Right kidney (tissue), 1 donor: ENCODE measurements at regions not wholly inside any gene's neighbourhood (a gene's known extent, or its start where the extent isn't known, plus 50 kb on each side); places are given as distances from the start of the nearest gene placed in this dataset.
"Not testable (repeated sequence)": the region's sequence is repeated elsewhere in the genome, so short reads cannot be mapped to it uniquely, and the experiment has no call there.

ENCODE experiments used
- DNase-seq: peaks from one replicate; pipeline ENCODE4 v3.0.0-alpha.2; 2016

DNA sequence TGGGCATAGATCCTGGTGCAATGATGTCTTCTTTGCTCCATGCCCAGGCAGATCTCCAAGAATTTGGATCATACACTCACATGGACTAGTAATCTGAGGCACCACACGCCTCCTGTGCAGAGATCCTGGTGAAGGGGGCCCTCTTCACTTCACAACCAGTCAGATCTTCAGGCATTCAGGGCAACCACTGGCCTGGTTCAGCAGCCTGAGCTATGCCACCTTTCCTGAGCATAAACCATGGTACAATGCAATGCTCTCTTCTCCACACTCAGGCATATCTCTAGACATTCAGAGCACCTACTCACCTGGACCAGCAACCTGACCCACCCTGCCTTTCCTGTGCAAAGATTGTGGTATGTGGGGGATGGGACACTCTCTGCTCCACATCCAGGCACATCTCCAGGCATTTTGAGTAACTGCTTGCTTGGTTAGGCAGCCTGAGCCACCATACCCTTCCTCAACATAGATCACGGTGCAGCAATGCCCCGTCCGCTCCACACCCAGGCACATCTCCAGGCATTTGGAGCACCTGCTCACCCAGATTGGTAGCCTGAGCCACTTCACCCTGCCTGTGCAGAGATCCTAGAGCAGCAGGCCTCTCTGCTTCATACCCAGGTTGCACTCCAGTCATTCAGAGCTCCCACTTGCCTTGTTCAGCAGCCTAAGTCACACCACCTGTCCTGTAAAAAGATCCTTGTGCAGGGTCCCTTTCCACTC, 532.2 kb upstream of the STEAP1 start:
- DNase-seq: no peak

DNA sequence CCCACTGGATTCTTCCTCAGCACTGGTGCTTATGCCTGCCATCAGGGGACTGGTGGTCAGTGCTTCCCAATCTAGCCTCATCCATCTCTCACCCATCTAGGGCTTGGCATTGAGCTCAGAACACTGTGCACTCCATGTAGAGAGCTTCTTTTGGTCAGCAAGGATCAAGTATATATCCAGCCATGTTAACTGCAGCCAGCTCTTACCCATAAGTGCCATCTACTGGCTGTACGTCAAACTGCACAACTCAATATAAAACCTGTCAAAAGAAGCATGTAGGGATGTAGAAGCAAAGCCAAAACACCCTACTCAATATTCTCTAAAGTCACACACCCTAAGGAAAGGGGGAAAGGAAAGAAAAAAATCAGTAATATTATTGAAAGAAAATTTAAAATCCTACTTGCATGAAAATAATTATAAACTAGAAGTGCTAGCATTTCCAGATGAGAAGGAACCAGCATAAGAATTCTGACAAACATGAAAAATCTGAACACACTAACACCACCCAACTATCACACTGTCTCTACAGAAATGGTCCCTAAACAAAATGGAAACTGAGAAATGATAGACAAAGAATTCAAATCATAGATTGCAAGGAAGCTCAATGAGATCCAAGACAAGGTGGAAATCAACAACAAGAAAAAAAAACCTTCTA, 531.1 kb upstream of the STEAP1 start:
- DNase-seq: no peak

DNA sequence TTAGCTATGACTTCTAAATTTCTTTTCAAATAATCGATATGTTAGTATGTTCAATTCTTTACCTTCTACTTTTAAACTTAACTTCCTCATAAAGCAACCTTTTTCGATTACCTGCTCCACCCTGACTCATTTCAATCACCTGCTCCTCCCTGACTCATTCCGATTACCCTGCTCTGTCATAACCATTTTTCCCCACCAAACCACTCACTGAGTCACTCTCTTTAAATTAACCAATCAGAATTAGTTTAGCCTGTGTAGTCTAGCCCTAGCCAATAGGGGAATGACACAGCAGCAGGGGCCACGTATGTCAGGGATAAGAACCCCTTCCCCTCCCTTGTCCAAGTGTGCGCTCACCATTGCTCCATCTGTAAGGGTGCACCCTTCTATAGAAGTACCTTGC, 530.1 kb upstream of the STEAP1 start:
- DNase-seq: not testable (repeated sequence)

DNA sequence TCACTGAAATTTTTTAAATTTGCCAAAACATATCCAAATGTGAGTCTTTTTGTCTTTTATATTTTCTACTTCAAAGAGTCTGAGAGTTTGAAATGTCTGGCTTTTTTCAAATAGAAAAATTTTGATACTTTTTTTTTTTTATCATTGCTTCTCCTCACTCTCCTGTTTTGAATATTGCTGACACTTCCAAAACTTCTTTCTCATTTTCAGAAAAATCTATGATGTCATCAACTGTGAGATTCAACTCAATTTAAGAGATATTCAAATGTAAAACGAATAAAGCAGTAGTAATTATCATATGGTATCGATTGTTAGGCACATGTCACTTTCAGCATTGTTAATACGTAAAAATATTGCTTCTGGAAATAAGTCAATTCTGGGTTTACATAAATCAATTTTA, 505.8 kb upstream of the STEAP1 start:
- DNase-seq: no peak

DNA sequence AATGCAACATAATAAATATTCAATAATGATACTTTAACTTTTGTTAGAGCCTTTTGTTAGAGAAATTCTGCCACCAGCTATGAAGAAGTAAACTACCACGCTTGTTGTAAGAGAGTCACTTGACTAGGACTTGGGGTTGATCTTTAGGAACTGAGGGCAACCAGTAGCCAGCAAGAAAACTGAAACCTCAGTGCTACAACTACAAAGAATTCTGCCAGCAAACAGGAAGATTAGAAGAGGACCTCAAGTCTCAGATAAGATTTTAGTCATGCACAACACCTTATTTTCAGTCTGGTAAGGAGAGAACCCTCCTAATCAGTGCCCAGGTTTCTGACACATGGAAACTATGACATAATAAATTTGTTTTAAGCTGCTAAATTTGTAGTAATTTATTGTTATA, 498.3 kb upstream of the STEAP1 start:
- DNase-seq: no peak

DNA sequence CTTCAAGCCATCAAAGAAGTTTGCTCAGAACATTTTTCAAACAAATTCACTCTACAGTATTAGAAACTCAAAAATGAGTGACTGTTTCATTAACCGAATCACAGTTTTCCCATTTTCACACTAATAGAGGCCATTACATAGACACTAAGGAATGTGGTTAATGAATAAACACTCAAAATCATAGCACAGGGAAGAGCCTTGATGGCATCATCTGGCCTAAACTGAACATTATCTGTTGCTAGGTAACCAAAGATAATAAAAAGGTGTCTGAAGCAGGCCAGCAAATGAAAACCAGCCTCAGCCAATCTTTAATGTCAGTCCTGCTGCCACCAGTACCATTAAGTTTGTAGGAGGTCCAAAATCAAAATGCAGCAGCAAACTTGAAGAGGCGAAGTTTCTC, 492.4 kb upstream of the STEAP1 start:
- DNase-seq: no peak

DNA sequence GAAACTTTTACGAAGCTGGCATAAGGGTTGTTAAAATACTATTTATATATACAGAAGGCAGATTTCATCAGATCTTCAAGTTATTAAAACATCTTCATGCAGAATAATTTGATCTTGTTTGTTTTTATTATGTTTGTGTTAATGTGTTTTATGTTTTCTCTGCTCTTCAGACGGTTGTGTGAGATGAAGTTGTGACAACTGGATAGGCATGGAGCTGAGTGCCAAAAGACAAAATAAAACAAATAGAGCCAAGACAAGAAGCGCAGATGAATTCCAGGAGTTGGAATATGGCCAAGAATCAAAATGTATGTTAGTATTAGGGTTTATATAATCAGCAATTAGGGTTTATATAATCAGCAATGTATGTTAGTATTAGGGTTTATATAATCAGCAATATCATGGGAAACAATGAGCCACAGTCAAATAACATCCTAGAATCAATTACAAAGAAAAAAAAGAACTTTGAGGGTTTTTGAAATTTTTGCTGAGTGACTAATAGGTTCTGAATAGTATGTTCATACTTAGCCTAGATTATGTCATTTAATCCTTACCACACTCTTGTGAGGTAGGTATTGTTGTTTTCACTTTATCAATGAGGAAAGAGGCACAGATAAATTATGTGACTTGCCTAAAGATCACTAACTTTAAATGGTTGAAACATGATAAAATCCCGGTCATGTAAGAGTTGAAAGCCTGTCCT, 488.0 kb upstream of the STEAP1 start:
- DNase-seq: no peak

DNA sequence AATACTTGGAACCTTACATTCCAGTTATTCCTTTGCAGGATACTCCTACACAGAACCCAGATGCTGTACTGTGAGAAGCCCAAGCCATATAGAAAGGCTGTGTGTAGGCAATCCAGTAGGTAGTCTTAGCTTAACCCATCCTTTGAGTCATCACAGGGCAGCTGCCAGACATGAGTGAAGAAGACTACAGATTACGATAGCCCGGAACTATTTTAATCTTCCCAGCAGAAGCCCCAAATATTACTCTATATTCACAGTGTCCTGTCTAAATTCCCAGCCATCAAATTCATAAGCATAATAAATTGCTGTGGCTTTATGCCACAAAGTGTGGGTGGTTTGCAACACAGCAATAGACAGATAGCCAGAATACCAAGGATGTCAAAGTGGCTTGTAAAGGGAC, 474.1 kb upstream of the STEAP1 start:
- no peak for DNase-seq

DNA sequence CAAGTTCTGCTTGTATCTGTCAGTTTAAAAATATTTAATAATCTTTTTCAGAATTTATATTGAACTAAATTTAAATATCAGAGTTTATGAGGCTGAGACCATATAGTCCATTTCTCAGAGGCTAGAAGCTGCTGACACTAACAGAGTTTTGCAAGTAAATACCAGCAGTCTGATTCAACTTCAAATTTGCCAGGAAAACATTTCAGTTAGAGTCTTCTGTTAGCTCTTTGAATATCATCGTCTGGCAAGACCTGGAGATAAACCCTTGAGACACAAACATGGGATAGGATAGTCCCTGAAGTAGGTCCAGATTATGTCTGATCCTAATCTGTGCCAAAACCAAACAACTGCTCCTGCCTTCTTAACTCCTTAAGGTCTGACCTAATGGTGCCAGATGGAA, 472.8 kb upstream of the STEAP1 start:
- DNase-seq: no peak

DNA sequence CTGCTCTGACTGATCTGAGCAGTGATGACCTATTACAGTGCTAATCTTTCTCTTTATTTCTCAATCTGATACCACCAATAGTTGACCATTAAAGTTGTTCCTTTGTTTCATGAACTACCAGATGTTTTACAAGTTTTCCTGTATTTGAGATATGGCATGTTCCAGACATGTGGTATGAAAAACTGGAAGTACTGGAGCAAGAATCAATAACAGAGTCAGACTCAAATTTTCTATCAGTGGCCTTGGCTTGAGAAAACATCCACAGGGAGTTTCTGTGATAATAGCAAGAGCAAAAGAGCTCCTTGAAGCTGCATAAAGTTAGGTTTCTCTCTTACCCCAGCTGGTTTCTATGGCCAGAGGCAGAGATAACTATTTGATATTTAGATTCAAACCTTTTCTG, 469.0 kb upstream of the STEAP1 start:
- DNase-seq: no peak

DNA sequence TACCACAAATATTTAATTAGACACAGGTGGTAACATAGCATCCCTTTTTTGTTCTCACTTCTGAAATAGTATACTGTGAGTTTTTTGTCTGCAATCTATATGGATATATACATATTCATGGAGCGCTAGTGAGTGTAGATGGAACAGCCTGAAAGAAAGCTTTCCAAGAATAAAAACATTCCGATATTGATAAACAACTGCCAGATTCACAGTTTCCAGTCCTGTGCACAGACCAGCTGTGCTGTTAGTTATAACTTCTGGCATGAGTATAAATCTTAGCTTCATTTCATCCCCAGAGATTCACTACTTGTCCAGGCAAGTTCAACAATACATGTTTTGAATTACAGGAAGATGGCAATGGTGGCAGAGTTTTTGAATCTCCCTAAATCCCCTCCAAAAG, 467.1 kb upstream of the STEAP1 start:
- DNase-seq: no peak

DNA sequence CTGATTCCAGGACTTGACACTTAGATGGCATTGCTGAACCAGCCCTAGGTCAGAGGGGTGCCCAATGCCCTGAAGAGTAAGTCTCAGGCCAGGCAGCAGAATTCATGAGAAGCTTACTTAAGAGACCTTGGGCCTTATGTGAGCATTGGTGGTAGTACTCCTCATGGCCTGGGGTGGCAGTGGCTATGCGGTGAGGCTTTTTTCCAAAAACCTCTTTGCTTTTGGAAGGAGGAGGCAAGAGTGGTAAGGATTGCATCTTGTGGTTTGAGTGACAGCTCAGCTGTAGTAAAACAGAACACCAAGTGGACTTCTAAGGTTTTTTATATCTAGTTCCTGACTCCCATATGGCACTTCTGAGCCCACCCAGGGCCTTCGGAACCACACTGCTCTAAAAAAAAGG, 459.0 kb upstream of the STEAP1 start:
- no peak for DNase-seq

DNA sequence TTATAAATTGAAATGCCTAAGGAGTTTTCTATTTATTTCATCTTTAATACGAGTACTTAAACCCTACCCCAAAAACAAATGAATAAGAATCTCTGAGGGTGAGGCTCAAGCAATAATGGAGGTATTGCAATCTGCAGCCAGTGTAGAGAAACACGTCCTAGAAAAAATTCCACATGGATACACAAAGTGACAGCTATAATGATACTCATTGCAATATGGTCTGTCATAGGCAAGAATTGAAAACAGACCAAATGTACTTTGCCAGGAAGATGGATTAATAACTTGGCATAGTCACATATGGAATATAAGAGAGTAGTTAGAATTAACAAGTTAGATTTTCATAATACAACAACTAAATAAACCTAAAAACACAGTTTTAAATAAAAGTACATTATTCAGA, 440.1 kb upstream of the STEAP1 start:
- no peak for DNase-seq

DNA sequence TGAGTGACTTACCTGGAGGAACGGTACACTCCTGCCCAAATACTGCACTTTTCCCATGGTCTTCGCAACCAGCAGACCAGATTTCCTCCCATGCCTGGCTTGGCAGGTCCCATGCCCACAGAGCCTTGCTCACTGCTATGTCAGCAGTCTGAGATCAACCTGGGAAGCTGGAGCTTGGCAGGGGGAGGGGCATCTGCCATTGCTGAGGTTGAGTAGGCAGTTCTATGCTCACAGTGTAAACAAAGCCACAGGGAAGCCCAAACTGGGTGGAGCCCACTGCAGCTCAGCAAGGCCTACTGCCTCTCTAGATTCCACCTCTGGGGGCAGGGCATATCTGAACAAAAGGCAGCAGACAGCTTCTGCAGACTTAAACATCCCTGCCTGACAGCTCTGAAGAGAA, 435.3 kb upstream of the STEAP1 start:
- DNase-seq: not testable (repeated sequence)

DNA sequence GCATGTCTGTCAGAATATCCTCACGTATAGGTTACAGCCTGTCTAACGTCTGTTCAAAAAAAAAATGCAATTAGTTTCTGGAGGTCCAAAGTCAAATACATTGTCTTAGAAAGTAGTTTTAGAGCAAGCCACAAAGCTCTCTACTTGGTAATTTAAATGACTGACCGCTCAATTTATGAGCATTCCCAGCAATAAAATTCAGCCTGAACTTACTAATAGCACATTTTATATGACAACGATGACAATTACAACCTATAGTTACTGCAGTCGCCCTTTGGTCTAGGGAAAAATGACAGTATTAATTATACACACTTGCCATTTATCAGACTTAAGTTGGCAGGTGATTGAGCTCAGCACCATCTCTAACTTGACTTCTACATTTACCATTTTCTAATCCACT, 425.8 kb upstream of the STEAP1 start:
- no peak for DNase-seq

DNA sequence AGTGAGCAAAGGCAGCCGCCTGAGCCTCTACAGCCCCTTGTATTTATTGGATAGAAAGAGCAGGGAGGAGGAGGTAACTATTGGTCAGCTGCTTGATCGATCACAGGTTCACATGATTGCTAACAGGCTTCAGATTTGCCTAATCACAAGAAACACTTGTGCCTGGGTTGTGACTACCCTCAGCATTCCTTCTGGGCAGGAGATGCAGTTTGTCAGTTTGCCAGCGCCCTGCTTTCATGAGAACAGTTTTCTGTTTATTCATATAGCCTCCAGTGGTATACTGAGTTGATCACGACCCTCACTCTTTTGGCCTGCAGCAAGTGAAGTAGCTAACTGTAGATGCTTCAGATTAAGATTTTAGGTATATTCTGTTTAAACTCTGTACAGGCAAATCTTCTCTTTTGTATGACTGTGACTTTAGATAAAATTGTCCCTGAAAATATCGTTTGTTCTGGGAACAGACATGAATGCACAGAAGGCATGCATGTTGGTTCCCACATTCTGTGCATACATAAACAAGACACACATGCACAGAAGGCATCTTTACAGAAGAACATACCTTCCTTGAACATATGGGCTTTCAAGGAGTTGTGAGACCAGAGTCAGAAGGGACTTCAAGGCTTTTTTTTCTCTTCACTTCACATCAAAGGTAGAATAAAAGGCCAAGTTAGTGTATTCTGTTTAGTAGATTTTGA, 422.4 kb upstream of the STEAP1 start:
- DNase-seq: no peak

DNA sequence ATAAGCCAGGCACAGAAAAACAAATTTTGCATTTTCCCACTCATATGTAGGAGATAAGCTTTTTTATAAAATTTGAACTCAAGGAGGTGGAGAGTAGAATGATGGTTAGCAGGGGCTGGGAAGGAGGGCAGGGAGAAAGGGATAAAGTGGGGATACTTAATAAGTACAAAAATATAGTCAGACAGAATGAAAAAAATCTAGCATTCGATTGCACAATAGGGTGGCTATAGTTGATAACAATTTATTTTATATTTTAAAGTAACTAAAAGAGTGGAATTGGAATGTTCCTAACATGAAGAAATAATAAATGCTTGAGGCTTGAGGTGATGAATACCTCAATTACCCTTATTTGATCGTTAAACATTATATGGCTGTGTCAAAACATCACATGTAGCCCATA, 415.7 kb upstream of the STEAP1 start:
- DNase-seq: no peak

DNA sequence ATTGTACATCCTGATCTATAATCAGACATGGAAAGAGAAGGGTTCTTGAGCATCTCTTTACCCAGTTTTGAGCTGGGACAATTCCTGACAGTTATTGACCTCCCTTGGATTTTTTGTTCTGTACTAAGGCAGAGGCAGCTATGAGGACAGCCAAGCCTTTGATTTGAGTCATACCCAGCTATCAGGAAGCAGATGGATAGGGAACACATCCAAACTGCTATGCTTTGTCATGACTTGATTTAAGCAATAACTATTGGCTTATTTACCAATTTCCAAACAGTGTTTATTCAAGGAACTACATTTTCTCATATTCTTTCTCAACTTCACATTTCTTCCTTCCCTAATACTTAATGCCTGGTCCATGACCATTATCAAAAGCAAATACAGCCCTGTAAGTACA, 396.4 kb upstream of the STEAP1 start:
- DNase-seq: no peak

DNA sequence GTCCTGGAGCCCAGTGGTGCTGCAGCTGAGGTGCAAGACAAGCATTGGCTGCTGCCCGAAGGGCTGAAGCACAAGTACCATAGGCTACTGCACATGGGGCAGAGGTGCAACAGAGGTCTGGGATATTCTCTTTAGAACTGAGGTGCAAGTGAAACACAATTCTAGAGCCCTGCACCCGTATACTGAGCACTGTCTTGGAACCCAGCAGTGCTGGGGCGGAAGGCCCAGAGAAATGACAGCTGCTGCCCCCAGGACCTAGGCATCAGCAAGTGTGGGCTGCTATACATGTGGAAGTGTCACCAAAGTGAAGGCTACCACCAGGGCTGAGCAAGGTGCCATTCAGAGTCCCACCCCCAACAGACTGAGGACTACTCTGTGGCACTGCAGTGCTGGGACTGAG, 393.6 kb upstream of the STEAP1 start:
- DNase-seq: no peak

DNA sequence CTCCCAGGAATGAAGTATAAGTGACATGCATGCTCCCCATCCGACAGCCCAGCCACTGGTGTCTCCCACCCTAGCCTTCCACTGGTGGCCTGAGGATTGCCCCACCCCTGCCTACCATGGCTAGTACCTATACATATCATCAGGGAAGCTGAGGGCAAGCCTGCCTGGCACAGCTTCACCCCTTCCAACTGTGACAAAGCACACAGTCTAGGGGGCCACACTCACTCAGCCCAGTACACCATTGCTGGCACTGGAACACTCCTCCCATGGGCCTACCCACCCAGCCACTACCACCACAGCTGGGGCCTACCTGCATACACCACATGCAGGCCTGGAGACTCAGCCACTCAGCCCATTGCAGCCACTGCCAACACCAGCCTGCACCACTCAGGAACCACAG, 393.1 kb upstream of the STEAP1 start:
- DNase-seq: no peak

DNA sequence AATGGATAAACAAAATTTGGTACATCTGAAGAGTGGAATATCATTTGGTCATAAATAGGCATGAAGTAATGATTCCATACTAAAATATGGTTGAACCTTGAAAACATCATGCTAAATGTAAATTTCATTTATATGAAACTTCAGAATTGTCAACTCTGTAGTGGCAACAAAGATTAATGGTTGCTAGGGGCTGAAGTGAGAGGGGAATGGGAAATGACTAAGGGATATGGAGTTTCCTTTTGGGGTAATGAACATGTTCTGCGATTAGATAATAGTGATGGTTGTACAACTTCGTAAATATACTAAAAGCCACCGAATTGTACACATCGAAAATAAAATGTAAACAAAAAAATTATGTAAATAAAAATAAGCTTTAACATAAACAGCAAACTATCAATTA, 384.1 kb upstream of the STEAP1 start:
- no peak for DNase-seq

DNA sequence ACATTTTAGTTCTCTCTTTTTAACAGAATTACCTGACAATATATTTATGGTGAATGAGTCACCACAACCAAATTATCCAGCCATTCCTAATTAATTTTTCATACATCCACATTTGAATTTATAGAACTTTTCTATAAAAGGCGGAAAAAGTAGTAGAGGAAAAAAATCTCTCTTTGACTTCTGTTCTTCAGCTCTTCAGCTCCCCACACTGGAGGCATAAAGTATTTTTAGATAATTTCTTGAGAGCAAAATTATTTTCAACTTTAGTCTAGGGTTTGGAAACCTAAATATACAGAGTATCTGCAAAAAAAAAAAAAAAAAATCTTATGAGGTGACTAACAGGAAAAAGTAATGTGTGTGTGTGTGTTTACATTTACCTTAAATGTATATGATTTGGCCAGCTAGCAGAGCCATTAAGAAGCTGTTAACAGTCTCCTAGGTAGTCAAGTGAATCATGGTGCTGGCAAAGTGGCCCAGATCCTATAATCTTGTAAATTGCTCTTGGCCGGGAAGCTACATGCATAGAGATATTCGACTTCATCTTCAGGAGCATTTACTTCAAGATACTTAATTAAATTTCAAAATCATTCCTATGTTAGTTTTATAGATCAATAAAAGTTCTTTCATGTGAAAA, 383.1 kb upstream of the STEAP1 start:
- no peak for DNase-seq

DNA sequence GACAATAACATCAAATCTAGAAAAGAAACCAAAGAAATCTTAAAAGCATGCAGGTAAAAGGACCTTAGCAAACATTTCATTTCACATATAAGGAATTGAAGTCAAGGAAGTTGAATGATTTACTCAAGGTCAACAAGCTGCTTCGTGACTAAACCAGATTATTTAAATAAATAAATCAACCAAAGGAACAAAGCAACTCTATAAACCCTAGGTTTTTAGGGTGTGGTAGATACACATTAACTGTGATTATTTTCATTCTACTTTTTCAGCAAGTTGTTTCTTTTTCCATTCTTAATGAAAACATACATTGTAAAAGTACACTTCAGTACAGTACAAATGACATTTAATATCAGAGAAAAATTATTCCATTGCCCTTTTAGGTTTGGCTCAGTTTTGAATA, 382.0 kb upstream of the STEAP1 start:
- DNase-seq: no peak
